Activated CD8-positive, alpha-beta memory T cell treated with anti-CD3 and anti-CD28 coated beads for 4 hours (primary cell): ENCODE measurements at regions not wholly inside any gene's neighbourhood (a gene's known extent, or its start where the extent isn't known, plus 50 kb on each side); places are given as distances from the start of the nearest gene placed in this dataset.
"Not testable (repeated sequence)": the region's sequence is repeated elsewhere in the genome, so short reads cannot be mapped to it uniquely, and the experiment has no call there.

Experiments
- DNase-seq, 2 donors: peaks; one replicate each; pipeline ENCODE4 v3.0.0-alpha.2; 2020; ENCODE audit warnings: low read depth in 2 of 2

- DNase-seq: no peak
These were observed 521.6 kb downstream of the TRIML1 start for GRCh38 chr4:188660796-188661195.

- no peak for DNase-seq
These were observed 522.3 kb downstream of the TRIML1 start for GRCh38 chr4:188661502-188661901.

GRCh38 chr4:188663369-188663768, 524.1 kb downstream of the TRIML1 start:
- no peak for DNase-seq

- no peak for DNase-seq
These were observed 526.5 kb downstream of the TRIML1 start for GRCh38 chr4:188665491-188666457.

GRCh38 chr4:188678691-188679090, 539.5 kb downstream of the TRIML1 start:
- DNase-seq: not testable (repeated sequence)

GRCh38 chr4:188680004-188680666, 540.9 kb downstream of the TRIML1 start:
- no peak for DNase-seq

- DNase-seq: no peak
These were observed 541.4 kb downstream of the TRIML1 start for GRCh38 chr4:188680667-188681063.

- DNase-seq: no peak
These were observed 543.1 kb downstream of the TRIML1 start for GRCh38 chr4:188682321-188682720.

- no peak for DNase-seq
These were observed 544.3 kb downstream of the TRIML1 start for GRCh38 chr4:188683571-188683970.

- no peak for DNase-seq
These were observed 549.7 kb downstream of the TRIML1 start for GRCh38 chr4:188688956-188689355.

- DNase-seq: no peak
These were observed 552.6 kb downstream of the TRIML1 start for GRCh38 chr4:188691811-188692210.

- DNase-seq: no peak
These were observed 556.0 kb downstream of the TRIML1 start for GRCh38 chr4:188695261-188695660.

GRCh38 chr4:188697243-188697642, 558.0 kb downstream of the TRIML1 start:
- no peak for DNase-seq

- no peak for DNase-seq
These were observed 562.7 kb downstream of the TRIML1 start for GRCh38 chr4:188701952-188702351.

GRCh38 chr4:188704288-188704687, 565.0 kb downstream of the TRIML1 start:
- DNase-seq: no peak

- no peak for DNase-seq
These were observed 567.8 kb downstream of the TRIML1 start for GRCh38 chr4:188707036-188707435.

- DNase-seq: no peak
These were observed 575.3 kb downstream of the TRIML1 start for GRCh38 chr4:188714501-188714900.

- no peak for DNase-seq
These were observed 575.7 kb downstream of the TRIML1 start for GRCh38 chr4:188714907-188715306.

GRCh38 chr4:188717661-188718060, 578.4 kb downstream of the TRIML1 start:
- no peak for DNase-seq

GRCh38 chr4:188719794-188720193, 580.6 kb downstream of the TRIML1 start:
- DNase-seq: no peak

- DNase-seq: no peak
These were observed 583.7 kb downstream of the TRIML1 start for GRCh38 chr4:188722911-188723310.

- no peak for DNase-seq
These were observed 588.5 kb downstream of the TRIML1 start for GRCh38 chr4:188727746-188728145.

- no peak for DNase-seq
These were observed 589.1 kb downstream of the TRIML1 start for GRCh38 chr4:188728359-188728758.
